D721Med (cell line): ENCODE measurements at regions not wholly inside any gene's neighbourhood (a gene's known extent, or its start where the extent isn't known, plus 50 kb on each side); places are given as distances from the start of the nearest gene placed in this dataset.

Experiments used
- DNase-seq: peaks from one replicate; pipeline ENCODE4 v3.0.0; 2011; ENCODE audit warnings: low spot score; ENCODE audit not compliant: insufficient read length
- FAIRE-seq: peaks from 2 replicates; lab custom pipeline; 2011; peaks lifted over from hg19 to GRCh38; lab: Jason Lieb, UNC
- CTCF ChIP-seq: IDR thresholded peaks from 2 replicates; pipeline ENCODE4 v1.5.1; 2012; ENCODE audit warnings: mild to moderate bottlenecking, control low read depth; ENCODE audit not compliant: insufficient read depth; ENCODE audit errors: missing control alignments

GRCh38 chr15:93846148-93846547 is 385.2 kb upstream of the MCTP2 start:
- no peak for FAIRE-seq
- TF ChIP-seq CTCF, result no peak
- DNase-seq, result no peak

DNA sequence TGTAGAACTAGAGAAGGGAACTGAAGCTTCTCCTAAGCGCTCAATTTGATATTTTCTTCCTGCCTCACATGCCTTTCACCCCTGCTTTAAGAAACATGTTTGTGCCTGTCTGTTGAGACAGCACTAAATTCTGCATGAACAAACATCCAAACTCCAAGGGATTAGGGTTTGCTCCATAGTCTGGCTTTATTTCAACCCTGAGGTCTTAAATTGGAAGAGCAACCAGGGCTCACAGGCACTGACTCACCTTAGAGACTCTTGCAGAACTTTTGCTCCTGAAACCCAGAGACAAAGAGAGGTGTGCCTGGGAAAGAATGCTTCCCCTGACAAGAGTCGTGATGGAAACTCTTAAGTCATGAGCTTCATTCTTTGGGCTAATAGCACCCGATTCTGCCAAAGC is 393.9 kb upstream of the MCTP2 start:
- FAIRE-seq, result no peak
- TF ChIP-seq CTCF, result no peak
- no peak for DNase-seq

GRCh38 chr15:93835344-93835743 is 396.0 kb upstream of the MCTP2 start:
- no peak for DNase-seq
- TF ChIP-seq CTCF, result no peak
- FAIRE-seq, result no peak

DNA sequence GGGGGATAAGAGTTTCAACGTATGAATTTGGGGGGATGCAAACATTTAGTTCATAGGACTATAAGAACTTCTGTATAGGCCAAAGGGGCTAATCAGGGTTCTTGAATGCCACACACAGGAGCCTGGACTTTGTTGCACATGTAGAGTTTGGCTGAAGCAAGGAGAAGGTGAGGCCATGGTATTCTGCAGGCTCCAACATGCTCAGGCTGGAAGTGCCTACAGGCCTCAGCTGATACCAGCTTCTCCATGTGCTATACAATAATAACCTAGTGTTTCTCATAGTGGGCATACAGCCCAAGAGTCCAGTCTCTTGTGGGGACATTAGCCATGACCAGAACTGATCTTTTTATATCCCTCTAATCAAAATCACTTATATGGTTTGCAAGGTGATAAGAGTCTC is 399.7 kb upstream of the MCTP2 start:
- FAIRE-seq (no peak), DNase-seq (no peak)
- TF ChIP-seq CTCF, result no peak

- no peak for FAIRE-seq
- DNase-seq, result no peak
- no peak for TF ChIP-seq CTCF
Measured at GRCh38 chr15:93830221-93831080, 400.9 kb upstream of the MCTP2 start.

GRCh38 chr15:93829115-93829870 is 402.1 kb upstream of the MCTP2 start:
- no peak for TF ChIP-seq CTCF
- no peak for DNase-seq
- no peak for FAIRE-seq
